HG02840 (cell line): ENCODE measurements at regions not wholly inside any gene's neighbourhood (a gene's known extent, or its start where the extent isn't known, plus 50 kb on each side); places are given as distances from the start of the nearest gene placed in this dataset.
"Not testable (repeated sequence)": the region's sequence is repeated elsewhere in the genome, so short reads cannot be mapped to it uniquely, and the experiment has no call there.

Experiments used
- ATAC-seq: cut with Tn5 transposase; IDR thresholded peaks from one replicate; pipeline ENCODE4 v1.9.1; 2021; ENCODE audit warnings: mild to moderate bottlenecking, moderate library complexity, moderate number of reproducible peaks; ENCODE audit not compliant: unreplicated experiment, low FRiP score

GRCh38 chr4:183044924-183045640, 54.0 kb upstream of the WWC2 start:
- not testable (repeated sequence) for ATAC-seq

GRCh38 chr4:183038436-183038835, 60.6 kb upstream of the WWC2 start:
- ATAC-seq, result no peak

GRCh38 chr4:183035726-183036415, 63.2 kb upstream of the WWC2 start:
- ATAC-seq, result no peak

GRCh38 chr4:183035256-183035655, 63.8 kb upstream of the WWC2 start:
- ATAC-seq, result no peak

- ATAC-seq, result no peak
These were observed 68.2 kb upstream of the WWC2 start for GRCh38 chr4:183030823-183031222.

- ATAC-seq, result no peak
These were observed 68.7 kb upstream of the WWC2 start for GRCh38 chr4:183030309-183030708.

- ATAC-seq, result no peak
These were observed 69.7 kb upstream of the WWC2 start for GRCh38 chr4:183029365-183029764.

- no peak for ATAC-seq
These were observed 72.4 kb upstream of the WWC2 start for GRCh38 chr4:183026701-183027100.

- ATAC-seq, result no peak
These were observed 76.4 kb upstream of the WWC2 start for GRCh38 chr4:183022617-183023016.

- no peak for ATAC-seq
These were observed 81.1 kb upstream of the WWC2 start for GRCh38 chr4:183017962-183018361.

- ATAC-seq, result no peak
These were observed 84.5 kb upstream of the WWC2 start for GRCh38 chr4:183014361-183015084.

- no peak for ATAC-seq
These were observed 85.4 kb upstream of the WWC2 start for GRCh38 chr4:183013730-183014002.

- ATAC-seq, result no peak
These were observed 86.0 kb upstream of the WWC2 start for GRCh38 chr4:183012879-183013729.

- no peak for ATAC-seq
These were observed 87.7 kb upstream of the WWC2 start for GRCh38 chr4:183011213-183011907.

- ATAC-seq, result no peak
These were observed 90.6 kb upstream of the WWC2 start for GRCh38 chr4:183008492-183008891.

- ATAC-seq, result not testable (repeated sequence)
These were observed 87.2 kb upstream of the DCTD start for GRCh38 chr4:183004370-183004769.

- ATAC-seq, result no peak
These were observed 77.0 kb upstream of the DCTD start for GRCh38 chr4:182994171-182994570.

- ATAC-seq, result peak; percentile 68
These were observed 61.1 kb upstream of the DCTD start for GRCh38 chr4:182978152-182978827.

- peak; percentile 67 for ATAC-seq
These were observed 58.6 kb upstream of the DCTD start for GRCh38 chr4:182975806-182976205.

- ATAC-seq, result no peak
These were observed 56.8 kb upstream of the DCTD start for GRCh38 chr4:182973941-182974340.
